NCI-H2196 treated with DMSO at 0.1 percent for 48 hours (cell line): ENCODE measurements at regions not wholly inside any gene's neighbourhood (a gene's known extent, or its start where the extent isn't known, plus 50 kb on each side); places are given as distances from the start of the nearest gene placed in this dataset.
"Not testable (repeated sequence)": the region's sequence is repeated elsewhere in the genome, so short reads cannot be mapped to it uniquely, and the experiment has no call there.

Experiments
- DNase-seq: peaks from one replicate; lab custom pipeline; 2025; ENCODE audit not compliant: unreplicated experiment; lab: John Stamatoyannopoulos, UW

DNA sequence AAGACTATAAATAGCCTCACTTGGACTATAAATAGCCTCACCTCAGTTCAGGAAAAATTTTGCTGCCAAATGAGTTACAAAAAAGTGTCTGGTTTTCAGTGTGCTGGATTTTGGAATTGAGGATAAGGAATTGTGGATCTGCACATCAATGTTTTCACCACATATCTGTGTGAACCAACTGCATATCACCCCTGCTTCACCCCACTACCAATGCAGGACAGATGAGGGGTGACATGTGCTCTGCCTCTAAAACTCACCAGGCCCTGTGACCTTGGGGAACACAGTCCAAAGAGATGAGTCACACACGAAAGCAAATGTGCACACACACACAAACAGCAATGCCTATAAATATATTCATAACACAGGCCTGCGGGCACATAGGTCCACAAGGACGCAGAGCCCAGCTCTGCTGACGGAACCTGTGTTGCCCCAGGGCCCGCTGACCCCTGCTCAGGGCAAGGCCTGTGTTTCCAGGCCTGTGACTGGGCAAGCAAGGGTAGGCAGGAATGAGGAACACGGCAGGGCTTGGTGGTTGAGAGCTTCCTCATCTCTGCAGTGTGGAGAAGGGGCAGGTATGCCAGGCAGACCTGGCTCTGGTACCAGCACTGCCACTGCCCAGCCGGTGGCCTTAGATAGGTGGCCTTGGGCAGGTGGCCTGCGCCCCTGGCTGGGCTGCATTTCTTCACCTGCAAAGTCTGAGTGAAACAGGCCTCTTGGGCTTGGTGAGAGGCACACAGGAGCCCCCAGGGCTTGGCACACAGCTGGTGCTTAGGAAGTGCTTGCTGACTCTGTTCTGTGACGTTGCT is 82.4 kb downstream of the ARL6IP4 start:
- no peak for DNase-seq

DNA sequence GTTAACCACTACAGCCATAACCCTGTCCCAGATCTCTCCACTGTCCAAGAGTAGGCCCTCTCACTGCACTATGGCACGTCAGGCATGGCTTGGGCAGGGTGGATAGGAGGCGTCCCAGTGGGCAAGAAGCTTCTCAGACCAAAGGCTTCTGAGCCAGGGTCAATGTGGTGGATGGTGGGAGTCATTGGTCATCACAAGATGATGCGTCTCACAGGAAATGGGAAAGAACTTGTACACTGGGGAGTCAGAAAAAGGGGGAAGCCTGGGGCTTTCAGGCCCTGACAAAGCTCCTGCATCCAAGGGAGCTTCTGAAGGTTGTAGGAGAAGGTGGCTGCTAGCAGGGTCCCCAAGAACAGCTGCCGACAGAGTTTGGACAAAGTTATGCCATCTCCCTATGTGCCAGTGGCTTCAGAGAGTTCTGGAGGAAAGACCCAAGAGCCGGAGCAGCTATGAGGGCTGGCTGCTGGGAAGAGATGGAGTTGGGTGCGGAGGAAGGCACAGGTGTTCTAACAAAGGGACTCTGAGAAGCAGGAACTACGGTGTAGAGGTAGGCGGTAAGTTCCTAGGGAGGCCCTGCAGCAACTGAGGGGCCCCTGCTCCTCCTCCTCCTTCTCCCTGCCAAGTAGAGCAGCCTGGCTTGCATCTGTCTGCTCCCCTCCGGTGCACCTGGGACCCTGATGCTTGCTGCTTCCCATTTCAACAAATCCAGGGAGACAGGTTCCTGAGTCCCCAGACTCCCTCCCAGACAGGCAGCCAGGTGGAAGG is 81.1 kb downstream of the ARL6IP4 start:
- no peak for DNase-seq

DNA sequence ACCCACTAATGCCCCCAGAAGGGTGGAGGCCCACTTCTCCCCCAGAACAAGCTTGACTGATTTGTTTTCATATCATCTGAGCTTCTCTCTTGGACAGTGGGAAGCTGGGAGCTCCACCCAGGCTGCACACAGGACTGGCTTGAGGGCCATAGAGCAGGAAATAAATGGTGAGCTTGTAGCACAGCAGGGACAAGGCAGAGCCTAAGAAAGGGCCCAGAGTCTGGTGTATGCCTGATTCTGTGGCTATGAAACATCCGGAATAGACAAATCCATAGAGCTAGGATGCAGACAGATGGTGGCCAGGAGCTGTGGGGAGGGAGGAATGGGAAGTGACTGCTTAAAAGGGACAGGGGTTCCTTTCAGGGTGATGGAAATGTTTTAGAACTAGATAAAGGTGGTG is 79.0 kb downstream of the ARL6IP4 start:
- DNase-seq: no peak

DNA sequence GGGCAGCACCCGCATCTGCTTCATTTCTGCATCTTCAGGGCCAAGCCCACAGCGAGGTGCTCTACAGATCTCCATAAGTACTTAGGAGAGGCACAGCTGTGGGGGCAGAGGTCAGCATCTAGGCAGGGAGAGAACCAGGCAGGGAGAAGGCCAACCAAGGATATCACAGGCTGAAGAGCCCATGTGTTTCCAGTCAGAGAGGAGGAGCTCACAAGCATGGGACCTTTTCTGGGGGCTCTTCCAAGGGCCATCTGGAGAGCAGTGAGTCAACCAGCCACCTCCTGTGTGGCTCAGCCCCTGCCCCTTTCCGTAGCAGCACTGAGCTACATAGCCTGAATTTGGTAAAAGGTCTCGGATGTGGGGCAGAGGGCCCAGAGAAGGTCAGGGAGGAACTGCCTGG is 78.5 kb downstream of the ARL6IP4 start:
- DNase-seq: no peak

DNA sequence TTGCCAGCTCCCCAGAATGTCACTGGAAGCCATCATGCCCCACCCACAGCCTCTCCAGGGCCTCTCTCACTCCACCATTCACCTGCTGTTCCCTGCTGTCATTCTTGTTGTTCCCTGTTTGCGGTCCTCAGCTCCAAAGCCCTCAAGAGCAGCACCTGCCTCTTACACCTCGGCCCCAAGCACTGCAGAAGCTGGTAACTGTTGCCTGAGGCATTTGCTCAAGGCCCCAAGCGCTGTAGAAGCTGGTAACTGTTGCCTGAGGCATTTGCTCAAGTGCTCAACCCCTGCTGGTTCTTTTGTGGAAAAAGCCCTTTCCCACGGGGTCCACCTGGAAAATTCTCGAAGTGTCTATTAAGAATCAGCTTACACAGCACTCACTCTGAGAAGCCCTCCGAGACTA is 78.0 kb downstream of the ARL6IP4 start:
- DNase-seq: peak; percentile 52

DNA sequence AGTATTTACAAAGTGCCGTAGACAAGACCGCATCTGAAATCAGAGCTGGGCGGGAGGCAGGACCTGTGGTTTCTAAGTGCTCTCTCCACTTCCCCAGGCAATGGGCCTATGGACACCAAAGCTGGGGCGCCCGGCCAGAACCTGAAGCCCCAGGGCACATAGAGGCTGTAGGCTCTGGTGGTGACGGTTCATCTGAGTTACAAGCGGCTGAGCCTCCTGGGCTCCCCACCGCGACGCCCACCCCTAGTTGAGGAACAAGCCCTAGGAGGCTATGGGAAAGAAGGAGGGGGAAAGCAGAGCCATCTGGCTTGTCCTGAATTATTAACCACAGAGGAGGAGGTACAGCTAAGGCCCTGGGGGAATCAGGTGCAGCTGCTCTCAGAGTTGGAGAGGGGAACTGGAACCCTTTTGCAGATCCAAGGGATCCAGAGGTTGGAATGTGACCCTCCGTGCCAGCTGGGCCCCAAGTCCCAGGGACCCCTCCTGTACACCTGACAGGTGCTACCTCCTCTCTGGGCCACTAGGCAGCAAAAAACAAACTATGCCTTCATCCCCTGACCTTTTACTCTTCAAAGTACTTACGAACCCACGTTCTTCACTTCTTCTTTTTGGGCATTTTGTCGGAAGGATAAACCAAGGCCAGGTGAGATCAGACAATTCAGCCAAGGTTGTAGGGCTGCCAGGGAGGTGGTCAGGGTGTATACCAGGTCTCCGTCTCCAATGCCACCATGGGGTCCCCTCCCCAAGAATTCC is 77.2 kb downstream of the ARL6IP4 start:
- DNase-seq: peak; percentile 77

DNA sequence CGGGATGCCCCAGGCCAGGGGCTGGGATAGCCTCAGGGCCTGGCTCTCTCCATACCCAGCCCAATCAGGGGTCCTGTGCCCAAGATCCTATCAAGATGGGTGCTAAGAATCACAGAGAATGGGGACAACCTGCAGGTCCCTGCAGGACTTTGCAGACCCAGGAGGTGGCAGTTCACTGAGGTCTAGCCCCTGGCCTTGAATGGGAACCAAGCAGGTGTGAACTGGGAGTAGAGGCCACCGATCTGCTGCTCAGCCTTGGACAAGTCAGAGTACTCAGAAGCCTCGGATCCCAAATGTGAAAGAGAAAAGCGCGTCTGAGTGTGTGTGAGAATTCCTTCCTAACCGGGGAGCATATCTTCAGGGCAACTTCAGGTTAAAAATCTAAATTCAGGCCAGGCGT is 76.2 kb downstream of the ARL6IP4 start:
- no peak for DNase-seq

DNA sequence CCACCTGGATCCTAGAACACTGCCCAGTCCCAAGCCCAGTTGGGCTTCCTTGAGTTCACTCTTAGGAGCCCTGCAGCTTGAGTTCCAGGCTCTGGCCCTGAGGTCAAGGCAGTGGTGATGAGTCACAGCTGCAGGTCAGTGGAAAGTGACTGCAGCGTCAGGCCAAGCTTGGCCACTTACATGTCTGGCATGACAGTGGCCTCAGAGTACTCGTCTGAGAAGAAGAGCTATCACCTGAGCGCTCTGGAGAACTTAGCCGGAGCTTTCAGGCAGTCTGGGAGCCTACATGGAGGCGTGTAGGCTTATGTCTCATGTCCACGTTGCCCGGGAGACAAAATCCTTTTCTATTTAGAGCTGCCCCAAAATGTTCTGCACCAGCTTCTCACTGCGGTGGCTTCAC is 75.6 kb downstream of the ARL6IP4 start:
- no peak for DNase-seq

DNA sequence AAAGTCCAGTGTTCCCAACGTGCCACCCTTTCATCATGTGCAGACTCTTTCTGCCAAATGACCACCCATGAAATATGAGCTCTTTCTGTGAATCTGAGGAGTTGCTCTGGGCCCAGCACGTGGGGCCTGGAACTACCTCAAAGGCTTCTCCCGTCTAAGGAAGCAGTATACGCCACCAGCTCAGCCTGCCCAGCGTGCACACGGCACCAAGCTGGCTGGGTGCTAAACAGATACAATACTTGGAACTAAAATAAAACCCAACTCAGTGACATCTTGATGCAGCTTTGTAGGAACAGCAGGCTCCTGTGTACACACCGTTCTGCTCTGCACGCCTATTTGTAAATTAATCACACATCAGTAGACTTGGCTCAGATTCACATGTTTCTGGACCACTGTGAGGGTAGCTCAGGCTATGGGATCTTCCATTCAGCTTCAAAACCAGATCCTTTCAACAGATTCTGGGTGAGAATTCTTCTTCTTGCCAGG is 74.8 kb downstream of the ARL6IP4 start:
- DNase-seq: no peak

DNA sequence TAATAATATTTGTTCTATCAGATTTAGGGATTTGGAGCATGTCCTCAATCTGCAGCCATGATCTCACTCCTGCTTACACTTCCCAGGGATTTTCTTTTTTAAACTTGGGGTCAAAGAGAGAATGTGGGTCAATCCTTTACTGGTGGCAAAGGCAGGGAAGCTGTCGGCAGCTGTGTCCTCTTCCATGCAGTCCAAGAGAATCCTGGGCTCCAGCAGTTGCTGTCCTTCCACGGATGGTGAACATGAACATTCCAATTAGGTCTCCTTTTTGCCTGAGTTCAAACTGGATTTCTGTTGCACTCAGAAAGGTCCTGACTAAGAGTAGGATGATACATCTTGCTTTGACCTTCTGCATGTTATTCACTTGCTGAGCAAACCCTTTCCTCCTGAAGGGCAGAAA is 73.9 kb downstream of the ARL6IP4 start:
- no peak for DNase-seq

DNA sequence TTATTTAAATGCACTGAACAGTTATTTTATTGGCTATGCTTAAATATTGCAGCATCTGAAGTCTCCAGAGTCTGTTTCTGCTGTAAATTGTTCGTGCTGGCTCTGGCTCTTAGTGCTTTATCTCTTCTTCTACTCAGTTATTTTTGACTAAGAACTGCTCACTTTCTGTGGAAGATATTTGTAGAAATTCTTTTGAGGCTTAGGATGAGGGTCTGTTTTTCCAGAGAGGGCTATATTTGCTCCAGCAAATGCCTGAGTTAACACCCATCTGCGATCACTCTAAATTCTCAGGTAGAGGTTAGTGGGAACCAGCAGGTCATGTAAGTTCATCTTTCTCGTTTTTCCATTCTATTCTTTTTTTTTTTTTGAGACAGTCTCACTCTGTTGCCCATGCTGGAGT is 71.1 kb downstream of the ARL6IP4 start:
- DNase-seq: no peak

DNA sequence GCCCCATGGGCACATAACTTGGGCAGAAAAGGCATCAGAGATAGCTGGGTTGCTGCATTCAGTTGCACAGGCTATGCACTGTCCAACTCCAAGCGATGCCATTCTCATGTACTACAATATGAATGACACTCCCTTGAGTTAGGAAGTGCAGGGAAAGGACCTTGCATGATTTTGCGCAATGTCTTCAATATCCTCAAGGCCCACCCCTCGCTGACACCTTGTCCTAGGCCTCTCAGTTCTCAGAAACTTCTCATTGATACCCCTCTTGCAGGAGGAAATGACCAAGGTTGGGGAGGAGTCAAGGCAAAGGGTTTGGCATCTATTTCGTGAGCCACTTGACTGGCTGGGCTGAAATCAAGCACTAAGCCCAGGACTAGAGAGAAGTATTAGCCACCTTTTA is 70.4 kb downstream of the ARL6IP4 start:
- DNase-seq: no peak

DNA sequence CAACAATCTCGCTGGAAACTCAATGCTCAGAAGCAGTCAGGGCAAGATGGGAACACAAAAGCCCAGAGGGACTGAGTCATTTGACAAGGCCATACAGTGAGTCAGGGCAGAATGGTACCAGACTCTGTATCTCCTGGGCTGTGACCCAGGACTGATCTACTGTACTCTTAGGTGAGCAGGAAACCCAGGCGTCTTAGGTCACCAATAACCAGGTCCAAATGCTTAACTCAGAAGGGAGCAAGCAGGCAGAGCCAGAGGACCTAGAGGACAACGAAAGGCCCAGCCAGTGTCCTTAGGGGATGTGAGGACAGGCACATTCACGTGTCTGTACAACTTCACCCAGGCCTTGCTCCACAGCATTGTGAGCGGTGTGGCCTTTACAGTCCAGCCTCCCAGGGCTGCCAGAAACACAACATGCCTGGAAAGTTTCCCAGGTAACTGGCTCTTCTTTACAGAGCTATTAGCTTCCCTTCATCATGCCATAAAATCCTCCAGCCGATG is 69.9 kb downstream of the ARL6IP4 start:
- DNase-seq: no peak

DNA sequence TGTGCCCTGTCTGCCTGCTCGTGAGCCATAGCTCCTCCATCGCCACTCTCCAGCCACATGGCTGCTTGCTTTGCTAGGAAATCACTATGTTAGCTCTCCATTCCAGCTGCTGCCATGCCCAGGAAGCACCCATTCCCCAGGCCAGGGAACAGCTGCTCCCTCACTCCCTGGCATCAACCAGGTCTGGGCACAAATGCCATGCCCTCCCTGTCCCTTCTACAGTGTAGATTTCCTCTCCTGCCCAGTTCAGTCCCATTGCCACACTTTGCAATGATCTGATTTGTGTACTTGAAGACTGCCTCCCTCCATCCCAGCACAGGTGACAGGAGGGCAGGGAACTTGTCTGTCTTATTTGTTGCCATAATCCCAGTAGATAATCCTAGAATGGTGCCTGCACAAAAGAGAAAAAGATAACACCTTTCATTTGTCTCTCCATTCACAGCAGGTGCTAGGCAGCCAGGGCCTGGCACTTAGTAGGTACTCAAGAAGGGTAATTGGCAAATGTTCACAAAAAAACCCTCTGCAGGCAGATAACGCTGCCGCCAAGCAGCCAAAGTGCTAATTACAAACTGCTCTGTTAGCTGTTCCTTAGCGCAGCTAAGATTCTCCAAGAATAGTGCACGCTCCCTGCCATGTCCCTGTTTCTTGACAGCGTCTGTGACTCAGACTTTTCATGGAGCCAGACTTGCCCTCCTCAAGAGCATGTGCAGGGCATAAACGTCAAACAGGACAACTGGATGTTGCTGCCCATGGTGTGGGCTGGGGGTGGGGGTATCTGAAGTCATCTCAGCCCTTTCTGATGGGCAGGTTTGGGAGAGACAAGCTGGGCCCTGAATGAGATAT is 69.1 kb downstream of the ARL6IP4 start:
- DNase-seq: no peak

DNA sequence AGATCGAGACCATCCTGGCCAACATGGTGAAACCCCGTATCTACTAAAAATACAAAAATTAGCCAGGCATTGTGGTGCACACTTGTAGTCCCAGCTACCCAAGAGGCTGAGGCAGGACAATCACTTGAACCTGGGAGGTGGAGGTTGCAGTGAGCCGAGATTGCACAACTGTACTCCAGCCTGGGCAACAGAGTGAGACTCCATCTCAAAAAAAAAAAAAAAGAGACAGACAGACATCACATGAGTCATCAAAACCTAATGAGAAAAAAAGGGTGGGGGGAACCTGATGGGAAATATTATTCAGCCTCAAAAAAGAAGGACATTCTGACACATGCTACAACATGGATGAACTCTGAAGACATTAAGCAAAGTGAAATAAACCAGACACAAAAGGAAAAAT is 67.4 kb downstream of the ARL6IP4 start:
- not testable (repeated sequence) for DNase-seq

DNA sequence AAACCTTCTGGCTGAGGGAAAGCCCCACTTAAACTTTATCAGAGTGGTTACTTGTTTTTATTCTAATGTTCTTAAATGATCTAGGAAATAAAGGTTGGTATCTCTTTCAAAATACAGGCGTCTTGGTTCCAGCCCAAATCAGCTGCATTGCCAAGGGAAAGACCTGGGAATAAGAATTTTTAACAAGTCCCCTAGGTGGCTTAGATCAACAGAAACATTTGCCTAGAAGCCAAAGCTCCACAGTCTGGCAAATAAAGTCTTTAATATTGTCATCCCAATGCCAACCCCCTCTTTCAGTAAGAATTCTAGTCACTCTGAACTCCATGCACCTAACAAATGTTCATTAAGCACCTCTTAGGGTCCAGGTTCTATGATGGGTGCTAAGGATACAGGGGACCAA is 66.8 kb downstream of the ARL6IP4 start:
- DNase-seq: no peak

DNA sequence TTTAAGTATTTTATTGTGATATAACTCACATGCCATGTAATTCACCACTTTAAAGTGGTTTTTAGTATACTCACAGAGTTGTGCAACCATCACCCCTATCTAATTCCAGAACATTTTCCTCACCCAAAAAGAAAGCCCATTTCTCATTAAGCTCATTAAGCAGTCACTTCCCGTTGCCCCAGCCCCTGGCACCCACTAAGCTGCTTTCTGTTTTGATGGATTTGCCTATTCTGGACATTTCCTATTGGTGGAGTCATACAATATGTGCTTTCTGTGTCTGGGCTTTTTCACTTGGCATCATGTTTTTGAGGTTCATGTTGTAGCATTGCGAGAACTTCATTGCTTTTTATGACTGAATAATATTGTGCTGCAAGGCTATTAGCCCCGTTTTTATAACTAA is 66.0 kb downstream of the ARL6IP4 start:
- no peak for DNase-seq

DNA sequence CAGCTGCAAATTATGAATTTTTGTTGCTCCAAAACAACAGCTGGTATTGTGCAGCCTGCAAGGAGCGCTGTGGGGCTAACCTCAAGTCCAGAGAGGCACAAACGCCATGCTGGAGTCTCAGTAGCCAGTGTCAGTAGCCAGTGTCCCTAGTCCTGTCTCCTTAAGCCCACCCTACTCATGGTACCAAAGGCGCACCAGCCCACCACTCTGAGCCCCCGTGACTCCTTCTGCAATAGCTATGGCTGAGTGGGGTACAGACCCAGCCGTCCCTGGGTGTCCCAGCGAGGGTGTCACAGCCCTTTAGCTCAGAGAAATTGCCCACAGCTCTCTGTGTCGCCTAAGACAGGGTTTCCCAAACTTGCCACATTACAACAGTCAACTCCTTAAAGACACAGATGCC is 65.2 kb downstream of the ARL6IP4 start:
- no peak for DNase-seq

DNA sequence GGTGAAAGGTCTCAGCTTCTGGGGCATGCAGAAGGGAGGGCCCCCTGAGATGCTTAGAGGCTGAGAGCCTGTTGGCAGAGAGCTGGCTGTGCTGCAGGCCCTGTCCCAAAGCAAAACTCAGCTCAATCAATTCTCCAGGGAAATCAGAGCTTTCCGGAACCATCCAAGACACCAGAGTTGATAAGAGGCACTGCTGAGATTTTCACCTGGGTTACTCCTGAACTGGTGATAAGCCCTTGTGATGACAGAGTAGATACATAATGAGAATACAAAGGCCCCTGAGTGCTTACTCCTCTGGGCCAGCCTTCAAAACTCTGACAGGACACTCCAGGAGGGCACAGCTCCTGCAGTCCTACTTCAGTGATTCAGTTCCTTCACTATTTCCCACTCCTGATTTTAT is 63.9 kb downstream of the ARL6IP4 start:
- DNase-seq: no peak

DNA sequence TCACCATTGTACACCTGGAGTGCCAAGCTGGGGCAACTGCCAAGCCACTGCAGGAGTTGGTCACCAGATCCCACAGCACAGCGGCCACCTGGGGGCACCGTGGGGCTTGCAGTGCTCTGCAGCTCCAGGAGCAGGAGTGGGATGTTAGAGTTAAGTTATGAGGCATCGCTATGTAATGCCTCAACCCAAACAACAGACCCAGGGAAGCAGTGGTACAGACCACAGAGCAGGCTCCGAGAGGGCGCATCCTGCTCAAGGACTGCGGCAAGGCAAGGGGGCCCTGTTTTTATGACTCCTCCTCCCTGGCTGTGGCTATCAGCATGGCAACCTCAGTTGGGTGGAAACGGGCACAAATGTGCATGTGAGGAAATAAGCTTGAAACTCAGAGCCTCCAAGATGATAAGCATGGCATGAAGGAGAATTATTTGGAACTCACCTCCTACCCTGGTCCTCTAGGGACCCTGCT is 63.1 kb downstream of the ARL6IP4 start:
- peak; percentile 21 for DNase-seq
